ENCODE measurements at regions not wholly inside any gene's neighbourhood (a gene's known extent, or its start where the extent isn't known, plus 50 kb on each side); places are given as distances from the start of the nearest gene placed in this dataset.

DNA sequence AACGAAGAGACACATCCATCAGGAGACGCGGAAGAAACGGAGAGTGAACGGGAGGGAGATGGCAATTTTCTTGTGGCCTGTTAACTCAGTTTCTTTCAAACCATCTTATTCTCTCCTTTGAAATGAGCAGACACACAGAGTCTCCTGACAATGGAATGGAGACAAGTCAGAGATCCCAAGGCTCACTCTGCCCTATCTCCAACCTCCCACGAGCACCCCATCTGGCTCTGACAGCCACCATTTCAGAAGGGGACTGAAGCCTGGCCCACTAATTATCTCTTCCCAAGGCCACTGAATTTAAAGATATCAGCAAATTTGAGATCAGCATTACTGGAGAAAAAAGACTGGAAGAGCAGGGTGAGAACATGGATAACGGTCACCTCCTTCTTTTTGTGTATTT, 215.6 kb downstream of the DHX15 start:
- no peak for TF ChIP-seq CTCF (IDR thresholded peaks at IDR 0.05)
- TF ChIP-seq EP300 (IDR thresholded peaks at IDR 0.05): no peak
- TF ChIP-seq POLR2A (IDR thresholded peaks at IDR 0.05): no peak

Data from ovary (tissue), 3 donors.